Osteoblast (primary cell): ENCODE measurements at regions not wholly inside any gene's neighbourhood (a gene's known extent, or its start where the extent isn't known, plus 50 kb on each side); places are given as distances from the start of the nearest gene placed in this dataset.
A peak's percentile ranks its signal among the peaks of the same experiment; 100 is the strongest.

Experiments used
- DNase-seq: peaks from one replicate; pipeline ENCODE4 v3.0.0; 2011; ENCODE audit warnings: low spot score, mixed read lengths; ENCODE audit not compliant: insufficient read length; ENCODE audit errors: missing footprints
- H2AFZ ChIP-seq: 2 replicates; pipeline ENCODE4 v1.6.0; 2011; ENCODE audit warnings: mild to moderate bottlenecking, low read length
- H3K27ac ChIP-seq: 2 replicates; pipeline ENCODE4 v1.5.1; 2011; ENCODE audit warnings: mild to moderate bottlenecking, low read depth, low read length, moderate library complexity
- H3K27me3 ChIP-seq: 2 replicates; pipeline ENCODE4 v1.6.0; 2012; ENCODE audit warnings: mild to moderate bottlenecking, control low read depth, inconsistent platforms, low read length, moderate library complexity; ENCODE audit not compliant: insufficient read depth
- H3K36me3 ChIP-seq: 2 replicates; pipeline ENCODE4 v1.5.1; 2011; ENCODE audit warnings: mild to moderate bottlenecking, low read length, control low read depth, moderate library complexity; ENCODE audit not compliant: insufficient read depth
- H3K4me1 ChIP-seq: 2 replicates; pipeline ENCODE4 v1.5.1; 2011; ENCODE audit warnings: mild to moderate bottlenecking, low read length, control low read depth, moderate library complexity; ENCODE audit not compliant: insufficient read depth
- H3K4me2 ChIP-seq: 2 replicates; pipeline ENCODE4 v1.6.0; 2011; ENCODE audit warnings: mild to moderate bottlenecking, low read length; ENCODE audit not compliant: insufficient read depth
- H3K4me3 ChIP-seq: fragments of 200-600 bp; sonication (generic); 3 replicates; pipeline ENCODE4 v1.5.1; 2012; ENCODE audit warnings: mild to moderate bottlenecking, low read length, inconsistent platforms; ENCODE audit not compliant: insufficient read depth
- H3K79me2 ChIP-seq: 2 replicates; pipeline ENCODE4 v1.6.0; 2012; ENCODE audit warnings: mild to moderate bottlenecking, low read length, control low read depth, inconsistent platforms; ENCODE audit not compliant: insufficient read depth
- H3K9me3 ChIP-seq: 2 replicates; pipeline ENCODE4 v1.5.1; 2011; ENCODE audit warnings: low read depth, low read length, control low read depth
- H4K20me1 ChIP-seq: 2 replicates; pipeline ENCODE4 v1.6.0; 2012; ENCODE audit warnings: mild to moderate bottlenecking, low read length, control low read depth; ENCODE audit not compliant: insufficient read depth
- CTCF ChIP-seq: IDR thresholded peaks from 2 replicates; pipeline ENCODE4 v1.5.1; 2011; ENCODE audit warnings: mild to moderate bottlenecking, low read depth, low read length, moderate library complexity; ENCODE audit errors: extremely low read depth

GRCh38 chr18:68256418-68257067 lies 458.4 kb downstream of the TMX3 start:
- no peak overlapping the region for H3K27ac ChIP-seq
- no peaks in the 10 kb centered on the region for H3K27me3 ChIP-seq
- H3K9me3 ChIP-seq = no peaks in the 10 kb centered on the region
- no peaks in the 10 kb centered on the region for H4K20me1 ChIP-seq
- H3K4me2 ChIP-seq = no peak overlapping the region
- no peaks in the 10 kb centered on the region for H3K4me1 ChIP-seq
- no peak overlapping the region for H3K4me3 ChIP-seq
- no peak overlapping the region for H2AFZ ChIP-seq
- TF ChIP-seq CTCF = no peak
- no peaks in the 10 kb centered on the region for H3K79me2 ChIP-seq
- DNase-seq = no peak
- H3K36me3 ChIP-seq = no peaks in the 10 kb centered on the region

- Histone ChIP-seq H2AFZ (no peak overlapping the region), H3K4me2 (no peak overlapping the region), H3K4me3 (no peak overlapping the region), H3K4me1 (peaks cover 8% of the 10 kb centered on the region), H3K27ac (no peak overlapping the region), H3K27me3 (no peaks in the 10 kb centered on the region), H4K20me1 (no peaks in the 10 kb centered on the region), H3K36me3 (no peaks in the 10 kb centered on the region), H3K79me2 (no peaks in the 10 kb centered on the region), H3K9me3 (no peaks in the 10 kb centered on the region)
- DNase-seq = no peak
- TF ChIP-seq CTCF = no peak
Measured at GRCh38 chr18:68244786-68245185, 470.1 kb downstream of the TMX3 start.

GRCh38 chr18:68241881-68242280 lies 473.0 kb downstream of the TMX3 start:
- Histone ChIP-seq H3K27me3 (no peaks in the 10 kb centered on the region), H3K4me1 (peaks cover 8% of the 10 kb centered on the region), H3K79me2 (no peaks in the 10 kb centered on the region), H2AFZ (no peak overlapping the region), H3K9me3 (no peaks in the 10 kb centered on the region), H3K36me3 (no peaks in the 10 kb centered on the region), H3K4me2 (no peak overlapping the region), H3K4me3 (no peak overlapping the region), H4K20me1 (no peaks in the 10 kb centered on the region), H3K27ac (no peak overlapping the region)
- TF ChIP-seq CTCF = no peak
- no peak for DNase-seq

- no peak for TF ChIP-seq CTCF
- Histone ChIP-seq H4K20me1 (no peaks in the 10 kb centered on the region), H3K36me3 (no peaks in the 10 kb centered on the region), H3K9me3 (no peaks in the 10 kb centered on the region), H3K4me2 (no peak overlapping the region), H3K27ac (peak overlapping the region; percentile 50), H2AFZ (no peak overlapping the region), H3K4me1 (peaks cover 15% of the 10 kb centered on the region), H3K79me2 (no peaks in the 10 kb centered on the region), H3K4me3 (no peak overlapping the region), H3K27me3 (no peaks in the 10 kb centered on the region)
- DNase-seq = no peak
Measured at GRCh38 chr18:68234676-68235075, 480.2 kb downstream of the TMX3 start.
